ENCODE measurements at regions not wholly inside any gene's neighbourhood (a gene's known extent, or its start where the extent isn't known, plus 50 kb on each side); places are given as distances from the start of the nearest gene placed in this dataset.
"Not testable (repeated sequence)": the region's sequence is repeated elsewhere in the genome, so short reads cannot be mapped to it uniquely, and the experiment has no call there.

- H3K27me3 ChIP-seq (replicated peaks; ENCODE audit: insufficient read depth, low read length): no peaks in the 10 kb centered on the region
- no peaks in the 10 kb centered on the region for H3K79me2 ChIP-seq (ENCODE audit: low read length)
- H3K9ac ChIP-seq (ENCODE audit: low read length): no peak overlapping the region
- peak overlapping the region; percentile 34 for H3K4me2 ChIP-seq (ENCODE audit: low read depth, low read length)
- no peaks in the 10 kb centered on the region for H3K9me2 ChIP-seq (replicated peaks; ENCODE audit: insufficient read depth, low read length)
- no peaks in the 10 kb centered on the region for H3K36me3 ChIP-seq (replicated peaks; ENCODE audit: insufficient read depth, low read length)
- H4K20me1 ChIP-seq (ENCODE audit: insufficient read depth, low read length): no peaks in the 10 kb centered on the region
- no peak overlapping the region for H2AFZ ChIP-seq (ENCODE audit: low read length)
- H3K9me3 ChIP-seq (replicated peaks; ENCODE audit: insufficient read depth, low read length): no peaks in the 10 kb centered on the region
- H3K27ac ChIP-seq (ENCODE audit: low read length): no peak overlapping the region
- peaks cover 23% of the 10 kb centered on the region for H3K4me1 ChIP-seq (ENCODE audit: low read length)
- DNase-seq: no peak
- H3K4me3 ChIP-seq (ENCODE audit: low read length): no peak overlapping the region
- H3F3A ChIP-seq (ENCODE audit: insufficient read depth, low read length): peaks cover 5% of the 10 kb centered on the region
- TF ChIP-seq EZH2 (optimal IDR thresholded peaks at IDR 0.05; ENCODE audit: low read depth, low read length): no peak
- TF ChIP-seq CTCF (IDR thresholded peaks at IDR 0.05; ENCODE audit: low read length): peak; percentile 20
These were observed 313.5 kb downstream of the RPLP1 start for GRCh38 chr15:69766156-69766555.

- DNase-seq: no peak
- no peak overlapping the region for H3K4me3 ChIP-seq (ENCODE audit: low read length)
- TF ChIP-seq EZH2 (optimal IDR thresholded peaks at IDR 0.05; ENCODE audit: low read depth, low read length) (no peak), CTCF (IDR thresholded peaks at IDR 0.05; ENCODE audit: low read length) (no peak), EZH2phosphoT487 (IDR thresholded peaks at IDR 0.05; ENCODE audit: low read length) (no peak)
- H3K4me1 ChIP-seq (ENCODE audit: low read length): peaks cover 13% of the 10 kb centered on the region
- H3K27me3 ChIP-seq (replicated peaks; ENCODE audit: insufficient read depth, low read length): no peaks in the 10 kb centered on the region
- no peak overlapping the region for H3K27ac ChIP-seq (ENCODE audit: low read length)
- H3K9me2 ChIP-seq (replicated peaks; ENCODE audit: insufficient read depth, low read length): no peaks in the 10 kb centered on the region
- H3K9ac ChIP-seq (ENCODE audit: low read length): no peak overlapping the region
- H4K20me1 ChIP-seq (ENCODE audit: insufficient read depth, low read length): no peaks in the 10 kb centered on the region
- H3K79me2 ChIP-seq (ENCODE audit: low read length): no peaks in the 10 kb centered on the region
- H3F3A ChIP-seq (ENCODE audit: insufficient read depth, low read length): no peaks in the 10 kb centered on the region; the same call in 1 of the 2 replicates
- H2AFZ ChIP-seq (ENCODE audit: low read length): no peak overlapping the region
- no peaks in the 10 kb centered on the region for H3K9me3 ChIP-seq (replicated peaks; ENCODE audit: insufficient read depth, low read length)
- no peak overlapping the region for H3K4me2 ChIP-seq (ENCODE audit: low read depth, low read length)
- H3K36me3 ChIP-seq (replicated peaks; ENCODE audit: insufficient read depth, low read length): no peaks in the 10 kb centered on the region
These were observed 314.6 kb downstream of the RPLP1 start for GRCh38 chr15:69767191-69767590.

GRCh38 chr15:69769336-69769735 lies 316.7 kb downstream of the RPLP1 start:
- not testable (repeated sequence) for H3K27me3 ChIP-seq (replicated peaks; ENCODE audit: insufficient read depth, low read length); H2AFZ ChIP-seq (ENCODE audit: low read length); H3K9me3 ChIP-seq (replicated peaks; ENCODE audit: insufficient read depth, low read length); H3K36me3 ChIP-seq (replicated peaks; ENCODE audit: insufficient read depth, low read length); H3K9ac ChIP-seq (ENCODE audit: low read length); H3F3A ChIP-seq (ENCODE audit: insufficient read depth, low read length); H3K4me3 ChIP-seq (ENCODE audit: low read length); DNase-seq; H3K4me2 ChIP-seq (ENCODE audit: low read depth, low read length); H3K79me2 ChIP-seq (ENCODE audit: low read length); H4K20me1 ChIP-seq (ENCODE audit: insufficient read depth, low read length); H3K9me2 ChIP-seq (replicated peaks; ENCODE audit: insufficient read depth, low read length); H3K27ac ChIP-seq (ENCODE audit: low read length)
- H3K4me1 ChIP-seq (ENCODE audit: low read length): peaks cover 11% of the 10 kb centered on the region

GRCh38 chr15:69774258-69774657 lies 321.6 kb downstream of the RPLP1 start:
- H3K4me2 ChIP-seq (ENCODE audit: low read depth, low read length); H4K20me1 ChIP-seq (ENCODE audit: insufficient read depth, low read length); H3K36me3 ChIP-seq (replicated peaks; ENCODE audit: insufficient read depth, low read length); H3K4me1 ChIP-seq (ENCODE audit: low read length); H3K4me3 ChIP-seq (ENCODE audit: low read length); H3K9me2 ChIP-seq (replicated peaks; ENCODE audit: insufficient read depth, low read length); H3K27me3 ChIP-seq (replicated peaks; ENCODE audit: insufficient read depth, low read length); H2AFZ ChIP-seq (ENCODE audit: low read length); H3F3A ChIP-seq (ENCODE audit: insufficient read depth, low read length); H3K9ac ChIP-seq (ENCODE audit: low read length); DNase-seq; H3K27ac ChIP-seq (ENCODE audit: low read length); H3K79me2 ChIP-seq (ENCODE audit: low read length); H3K9me3 ChIP-seq (replicated peaks; ENCODE audit: insufficient read depth, low read length): not testable (repeated sequence)

GRCh38 chr15:69774711-69775110 lies 322.1 kb downstream of the RPLP1 start:
- not testable (repeated sequence) for H3K9ac ChIP-seq (ENCODE audit: low read length); H3K27ac ChIP-seq (ENCODE audit: low read length); H3K4me1 ChIP-seq (ENCODE audit: low read length); H3K79me2 ChIP-seq (ENCODE audit: low read length); H4K20me1 ChIP-seq (ENCODE audit: insufficient read depth, low read length); H3K9me3 ChIP-seq (replicated peaks; ENCODE audit: insufficient read depth, low read length); H3K36me3 ChIP-seq (replicated peaks; ENCODE audit: insufficient read depth, low read length); H2AFZ ChIP-seq (ENCODE audit: low read length); H3K4me3 ChIP-seq (ENCODE audit: low read length); H3K9me2 ChIP-seq (replicated peaks; ENCODE audit: insufficient read depth, low read length); DNase-seq; H3F3A ChIP-seq (ENCODE audit: insufficient read depth, low read length); H3K27me3 ChIP-seq (replicated peaks; ENCODE audit: insufficient read depth, low read length); H3K4me2 ChIP-seq (ENCODE audit: low read depth, low read length)

Measured in MM.1S (cell line).